OCI-LY1 (cell line): ENCODE measurements at regions not wholly inside any gene's neighbourhood (a gene's known extent, or its start where the extent isn't known, plus 50 kb on each side); places are given as distances from the start of the nearest gene placed in this dataset.

Experiments used
- H2AFZ ChIP-seq: fragments of 200-600 bp; sonication (generic), shearing (Covaris generic); 2 replicates; pipeline ENCODE4 v1.6.0; 2014; ENCODE audit warnings: antibody characterized with exemption, mild to moderate bottlenecking, low read length
- H3F3A ChIP-seq: fragments of 200-600 bp; sonication (generic), shearing (Covaris generic); 2 replicates; pipeline ENCODE4 v1.6.0; 2014; ENCODE audit warnings: mild to moderate bottlenecking, antibody characterized with exemption, low read length, moderate library complexity; ENCODE audit not compliant: insufficient read depth
- H3K27ac ChIP-seq: fragments of 200-600 bp; sonication (generic); 2 replicates; pipeline ENCODE4 v1.5.1; 2014; ENCODE audit warnings: low read length, mixed run types, mild to moderate bottlenecking, low read depth; ENCODE audit not compliant: poor library complexity, severe bottlenecking
- H3K27me3 ChIP-seq: fragments of 200-600 bp; sonication (generic); 2 replicates; pipeline ENCODE4 v1.6.0; 2014; ENCODE audit warnings: antibody characterized with exemption, mild to moderate bottlenecking, low read length, moderate library complexity; ENCODE audit not compliant: insufficient read depth
- H3K36me3 ChIP-seq: fragments of 200-600 bp; sonication (generic); 2 replicates; pipeline ENCODE4 v1.6.1; 2014; ENCODE audit warnings: mild to moderate bottlenecking, antibody characterized with exemption, low read length, moderate library complexity, mixed read lengths; ENCODE audit not compliant: insufficient read depth
- H3K4me1 ChIP-seq: fragments of 200-600 bp; sonication (generic); 2 replicates; pipeline ENCODE4 v1.5.1; 2014; ENCODE audit warnings: mild to moderate bottlenecking, low read length, moderate library complexity; ENCODE audit not compliant: insufficient read depth, severe bottlenecking
- H3K4me2 ChIP-seq: fragments of 200-600 bp; sonication (generic), shearing (Covaris generic); 2 replicates; pipeline ENCODE4 v1.6.1; 2014; ENCODE audit warnings: low read length
- H3K4me3 ChIP-seq: fragments of 200-600 bp; sonication (generic); 2 replicates; pipeline ENCODE4 v1.5.1; 2014; ENCODE audit warnings: low read length, low read depth, mild to moderate bottlenecking, mixed read lengths; ENCODE audit not compliant: poor library complexity, severe bottlenecking
- H3K79me2 ChIP-seq: fragments of 200-600 bp; shearing (Covaris generic); 2 replicates; pipeline ENCODE4 v1.6.1; 2016; ENCODE audit warnings: mixed run types, low read length, mixed read lengths; ENCODE audit not compliant: insufficient read depth
- H3K9ac ChIP-seq: fragments of 200-600 bp; sonication (generic), shearing (Covaris generic); 2 replicates; pipeline ENCODE4 v1.6.1; 2014; ENCODE audit warnings: mild to moderate bottlenecking, low read length, mixed read lengths
- H3K9me2 ChIP-seq: fragments of 200-600 bp; sonication (generic), shearing (Covaris generic); 2 replicates; pipeline ENCODE4 v1.6.1; 2014; ENCODE audit warnings: low read depth, mild to moderate bottlenecking, low read length, mixed read lengths
- H3K9me3 ChIP-seq: fragments of 200-600 bp; shearing (Covaris generic); 2 replicates; pipeline ENCODE4 v1.6.1; 2014; ENCODE audit warnings: low read length, mixed read lengths
- H4K20me1 ChIP-seq: fragments of 200-600 bp; sonication (generic), shearing (Covaris generic); 2 replicates; pipeline ENCODE4 v1.6.0; 2016; ENCODE audit warnings: mild to moderate bottlenecking, low read length; ENCODE audit not compliant: insufficient read depth
- CTCF ChIP-seq: fragments of 200-600 bp; sonication (generic), shearing (Covaris generic); IDR thresholded peaks from 2 replicates; pipeline ENCODE4 v1.5.1; 2017; ENCODE audit warnings: mild to moderate bottlenecking, antibody characterized with exemption, low read length, moderate library complexity, mixed read lengths
- EZH2 ChIP-seq: fragments of 200-600 bp; sonication (generic), shearing (Covaris generic); IDR thresholded peaks from 2 replicates; pipeline ENCODE4 v1.8.0; 2017; ENCODE audit warnings: borderline replicate concordance, mixed run types, mild to moderate bottlenecking, antibody characterized with exemption, low read length, moderate library complexity, mixed read lengths

DNA sequence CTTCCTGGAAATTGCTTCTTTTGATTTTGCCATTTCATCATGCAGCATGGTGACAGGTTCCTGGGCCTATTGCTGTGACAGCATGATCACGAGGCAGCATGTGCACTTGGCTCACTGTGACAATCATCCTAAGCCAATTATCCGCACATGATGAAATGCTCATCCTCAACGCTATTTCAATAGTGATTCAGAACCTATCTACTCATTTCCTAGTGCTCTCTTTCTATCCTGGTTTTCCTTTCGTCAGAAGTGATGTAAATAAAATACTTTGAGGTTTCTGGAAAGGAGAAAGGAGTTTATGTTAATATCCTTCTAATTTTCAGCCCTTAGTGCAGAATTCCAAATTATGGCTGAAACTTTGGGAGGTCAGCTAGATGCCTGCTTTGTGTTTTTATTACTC is 110.6 kb upstream of the ADAMTS5 start:
- H3K4me2 ChIP-seq, result no peak overlapping the region
- no peak overlapping the region for H3K4me3 ChIP-seq
- no peaks in the 10 kb centered on the region for H3K9me3 ChIP-seq
- no peaks in the 10 kb centered on the region for H4K20me1 ChIP-seq
- H3K27ac ChIP-seq, result no peak overlapping the region
- TF ChIP-seq EZH2 (no peak), CTCF (no peak)
- no peaks in the 10 kb centered on the region for H3K79me2 ChIP-seq
- no peak overlapping the region for H2AFZ ChIP-seq
- H3K9ac ChIP-seq, result no peak overlapping the region
- no peaks in the 10 kb centered on the region for H3K4me1 ChIP-seq
- H3K9me2 ChIP-seq, result no peaks in the 10 kb centered on the region
- H3K27me3 ChIP-seq, result no peaks in the 10 kb centered on the region
- H3K36me3 ChIP-seq, result no peaks in the 10 kb centered on the region
- H3F3A ChIP-seq, result no peaks in the 10 kb centered on the region

DNA sequence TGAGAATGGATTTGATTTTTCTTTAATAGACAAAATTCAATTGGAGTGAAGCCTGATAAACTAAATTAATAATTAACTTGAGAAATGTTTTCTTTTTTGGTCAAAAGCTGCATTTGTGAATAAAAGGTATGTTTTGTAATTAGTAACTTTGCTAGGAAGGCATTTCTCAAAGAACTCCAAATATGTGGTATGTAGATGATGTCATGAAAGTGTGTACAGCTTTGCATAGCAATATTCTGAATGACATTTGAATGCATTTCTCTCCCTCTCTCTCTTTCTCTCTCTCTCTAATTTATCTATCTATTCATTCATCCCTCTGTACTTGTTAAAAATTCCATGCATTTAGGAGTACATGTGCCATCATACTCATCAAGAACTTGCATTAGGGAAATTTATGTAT is 109.1 kb upstream of the ADAMTS5 start:
- no peaks in the 10 kb centered on the region for H3K4me1 ChIP-seq
- no peak overlapping the region for H3K4me3 ChIP-seq
- no peaks in the 10 kb centered on the region for H4K20me1 ChIP-seq
- no peaks in the 10 kb centered on the region for H3K27me3 ChIP-seq
- H3K9me3 ChIP-seq, result no peaks in the 10 kb centered on the region
- no peak overlapping the region for H2AFZ ChIP-seq
- TF ChIP-seq CTCF, result no peak
- no peak for TF ChIP-seq EZH2
- no peaks in the 10 kb centered on the region for H3K36me3 ChIP-seq
- H3K9me2 ChIP-seq, result no peaks in the 10 kb centered on the region
- H3F3A ChIP-seq, result no peaks in the 10 kb centered on the region
- no peak overlapping the region for H3K9ac ChIP-seq
- H3K79me2 ChIP-seq, result no peaks in the 10 kb centered on the region
- no peak overlapping the region for H3K4me2 ChIP-seq
- no peak overlapping the region for H3K27ac ChIP-seq

DNA sequence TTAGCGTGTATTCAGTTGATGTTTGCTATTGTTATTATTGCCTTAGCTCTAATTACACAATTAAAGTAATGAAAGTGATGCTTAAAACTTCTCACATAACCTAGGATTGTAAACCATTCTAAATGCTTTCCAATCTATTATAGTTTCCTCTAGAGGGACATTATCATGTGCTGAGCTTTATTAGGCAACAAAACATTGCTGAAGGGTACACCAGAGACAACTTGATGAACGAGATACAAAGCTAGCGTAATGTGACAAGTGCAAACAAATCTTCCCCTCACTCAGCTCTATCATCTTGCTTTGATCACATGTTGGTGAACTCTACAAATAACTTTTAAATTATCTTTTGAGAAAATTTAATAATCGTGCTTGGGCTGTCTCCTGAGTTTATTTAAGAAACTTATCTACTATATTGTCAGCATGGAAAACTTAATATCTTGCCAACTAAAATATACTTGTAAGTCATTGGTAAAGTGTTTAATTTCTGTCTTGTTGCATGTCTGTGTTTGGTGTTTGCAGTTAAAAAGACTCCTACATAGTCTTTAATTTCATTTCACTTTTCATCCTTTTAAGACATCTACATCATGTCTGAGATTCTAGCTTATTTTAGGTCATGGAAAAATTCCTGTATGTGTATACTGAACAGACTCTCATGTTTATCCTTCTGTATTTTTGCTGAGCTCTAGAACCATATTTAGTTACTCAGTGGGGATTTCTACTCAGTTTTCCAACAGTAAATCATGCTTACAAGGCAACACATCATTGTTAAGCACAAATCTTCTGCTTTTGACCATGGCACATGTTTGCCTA is 104.2 kb upstream of the ADAMTS5 start:
- Histone ChIP-seq H3K36me3 (no peaks in the 10 kb centered on the region), H3K4me2 (no peak overlapping the region), H3K9ac (no peak overlapping the region), H3K27me3 (no peaks in the 10 kb centered on the region), H3K4me1 (no peaks in the 10 kb centered on the region), H2AFZ (no peak overlapping the region), H3K79me2 (no peaks in the 10 kb centered on the region), H3K9me3 (no peaks in the 10 kb centered on the region), H3F3A (no peaks in the 10 kb centered on the region), H3K27ac (no peak overlapping the region), H3K9me2 (no peaks in the 10 kb centered on the region), H3K4me3 (no peak overlapping the region), H4K20me1 (no peaks in the 10 kb centered on the region)
- no peak for TF ChIP-seq CTCF
- no peak for TF ChIP-seq EZH2
